ENCODE measurements at regions not wholly inside any gene's neighbourhood (a gene's known extent, or its start where the extent isn't known, plus 50 kb on each side); places are given as distances from the start of the nearest gene placed in this dataset.

DNA sequence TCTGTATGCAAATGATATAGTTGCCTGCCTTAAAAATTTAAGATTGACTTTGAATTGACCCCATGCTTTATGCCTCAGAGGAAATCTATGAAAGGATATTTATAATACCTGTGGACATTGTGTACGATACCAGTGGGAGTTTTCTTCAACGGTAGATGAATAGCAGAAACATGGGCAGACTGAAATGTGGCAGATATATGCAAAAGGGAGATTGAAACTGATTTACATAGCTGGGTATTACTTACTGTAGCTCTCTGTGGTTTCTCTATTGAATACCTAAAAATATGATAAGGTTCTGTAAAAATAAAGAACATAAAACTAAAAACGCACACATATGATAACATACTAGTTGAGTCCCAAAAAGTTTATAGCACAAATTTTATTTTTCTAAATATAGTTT is 345.2 kb upstream of the PCSK5 start:
- TF ChIP-seq, protein P1, sequence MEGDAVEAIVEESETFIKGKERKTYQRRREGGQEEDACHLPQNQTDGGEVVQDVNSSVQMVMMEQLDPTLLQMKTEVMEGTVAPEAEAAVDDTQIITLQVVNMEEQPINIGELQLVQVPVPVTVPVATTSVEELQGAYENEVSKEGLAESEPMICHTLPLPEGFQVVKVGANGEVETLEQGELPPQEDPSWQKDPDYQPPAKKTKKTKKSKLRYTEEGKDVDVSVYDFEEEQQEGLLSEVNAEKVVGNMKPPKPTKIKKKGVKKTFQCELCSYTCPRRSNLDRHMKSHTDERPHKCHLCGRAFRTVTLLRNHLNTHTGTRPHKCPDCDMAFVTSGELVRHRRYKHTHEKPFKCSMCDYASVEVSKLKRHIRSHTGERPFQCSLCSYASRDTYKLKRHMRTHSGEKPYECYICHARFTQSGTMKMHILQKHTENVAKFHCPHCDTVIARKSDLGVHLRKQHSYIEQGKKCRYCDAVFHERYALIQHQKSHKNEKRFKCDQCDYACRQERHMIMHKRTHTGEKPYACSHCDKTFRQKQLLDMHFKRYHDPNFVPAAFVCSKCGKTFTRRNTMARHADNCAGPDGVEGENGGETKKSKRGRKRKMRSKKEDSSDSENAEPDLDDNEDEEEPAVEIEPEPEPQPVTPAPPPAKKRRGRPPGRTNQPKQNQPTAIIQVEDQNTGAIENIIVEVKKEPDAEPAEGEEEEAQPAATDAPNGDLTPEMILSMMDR (IDR thresholded peaks at IDR 0.05) = no peak
- TF ChIP-seq, protein P2, sequence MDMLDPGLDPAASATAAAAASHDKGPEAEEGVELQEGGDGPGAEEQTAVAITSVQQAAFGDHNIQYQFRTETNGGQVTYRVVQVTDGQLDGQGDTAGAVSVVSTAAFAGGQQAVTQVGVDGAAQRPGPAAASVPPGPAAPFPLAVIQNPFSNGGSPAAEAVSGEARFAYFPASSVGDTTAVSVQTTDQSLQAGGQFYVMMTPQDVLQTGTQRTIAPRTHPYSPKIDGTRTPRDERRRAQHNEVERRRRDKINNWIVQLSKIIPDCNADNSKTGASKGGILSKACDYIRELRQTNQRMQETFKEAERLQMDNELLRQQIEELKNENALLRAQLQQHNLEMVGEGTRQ (IDR thresholded peaks at IDR 0.05; ENCODE audit: borderline replicate concordance, low read depth, low read length) = no peak
- no peak for TF ChIP-seq POLR2AphosphoS5 (IDR thresholded peaks at IDR 0.05; ENCODE audit: low read depth, low read length)
- no peak for TF ChIP-seq MXI1 (IDR thresholded peaks at IDR 0.05; ENCODE audit: low read depth, low read length)
